ENCODE measurements at regions not wholly inside any gene's neighbourhood (a gene's known extent, or its start where the extent isn't known, plus 50 kb on each side); places are given as distances from the start of the nearest gene placed in this dataset.

DNA sequence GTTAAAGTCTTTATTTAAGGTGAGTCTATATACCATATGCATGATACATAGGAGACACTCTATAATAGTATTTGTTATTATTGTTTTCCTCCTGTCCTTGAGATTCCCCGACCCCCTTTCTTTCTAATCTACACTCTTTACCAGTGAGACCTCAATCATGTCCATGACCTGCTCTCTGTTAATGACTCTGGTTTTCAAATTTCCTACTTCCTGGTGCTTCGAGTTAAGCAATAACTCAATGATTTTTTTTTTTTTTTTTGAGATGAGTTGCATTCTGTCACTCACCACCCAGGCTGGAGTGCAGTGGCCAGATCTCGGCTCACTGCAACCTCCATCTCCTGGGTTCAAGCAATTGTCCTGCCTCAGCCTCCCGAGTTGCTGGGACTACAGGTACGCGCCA lies 574.6 kb upstream of the SLC35B3 start:
- H3K27me3 ChIP-seq (ENCODE audit: low read depth): peaks cover 4% of the 10 kb centered on the region
- no peak for ATAC-seq

DNA sequence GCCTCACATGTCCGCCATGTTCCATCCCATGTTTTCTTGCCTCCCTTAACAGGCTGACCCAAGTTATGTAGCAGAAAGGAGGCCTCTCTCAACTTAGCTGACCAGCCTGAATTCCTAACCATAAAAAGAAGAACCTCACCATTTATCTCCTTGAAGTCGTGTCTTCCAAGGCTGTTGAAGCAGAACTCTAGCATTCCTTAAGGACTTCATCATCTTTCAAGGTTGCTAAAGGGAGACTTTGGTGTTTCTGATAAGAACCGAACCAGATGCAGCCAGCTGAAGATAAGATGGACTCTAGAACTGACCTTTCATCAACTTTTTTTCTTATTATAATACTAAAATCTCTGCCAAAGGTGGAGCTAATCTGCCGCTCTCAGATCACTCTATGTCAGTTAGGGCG lies 571.7 kb upstream of the SLC35B3 start:
- Histone ChIP-seq H3K27me3 (ENCODE audit: low read depth) (peaks cover 4% of the 10 kb centered on the region), H3K36me3 (no peaks in the 10 kb centered on the region), H3K9me3 (no peaks in the 10 kb centered on the region), H3K4me1 (no peaks in the 10 kb centered on the region), H3K4me3 (no peak overlapping the region), H3K27ac (no peak overlapping the region)
- intact Hi-C loops (cut with DNase I): no loop called here
- ATAC-seq: no peak
- TF ChIP-seq CTCF (IDR thresholded peaks at IDR 0.05): no peak
- no peak for DNase-seq

More for the DNA sequence above, 574.6 kb upstream of the SLC35B3 start:
- no peaks in the 10 kb centered on the region for H3K4me1 ChIP-seq
- H3K27ac ChIP-seq: no peak overlapping the region
- H3K36me3 ChIP-seq: no peaks in the 10 kb centered on the region
- no peaks in the 10 kb centered on the region for H3K9me3 ChIP-seq
- H3K4me3 ChIP-seq: no peak overlapping the region
- no peak for DNase-seq
- no peak for TF ChIP-seq CTCF (IDR thresholded peaks at IDR 0.05)
- intact Hi-C loops (cut with DNase I): no loop called here

DNA sequence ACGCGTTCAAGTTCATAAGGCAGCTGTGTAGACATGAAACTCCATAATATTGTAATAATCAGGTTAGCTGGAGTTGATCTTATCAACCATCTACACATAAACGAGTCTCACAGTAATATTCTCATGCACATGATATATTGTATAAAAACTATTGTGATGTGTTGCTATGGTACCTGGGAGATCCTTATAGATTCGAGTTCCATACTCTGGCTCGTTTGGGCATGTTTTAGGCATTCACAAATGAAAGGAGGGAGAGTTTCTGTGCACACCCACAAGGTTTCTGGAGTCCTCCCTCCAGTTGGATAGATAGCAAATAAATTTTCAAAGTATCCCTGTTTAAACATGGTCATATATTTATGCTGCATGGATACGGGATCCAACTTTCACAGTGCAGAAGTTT lies 567.5 kb upstream of the SLC35B3 start:
- Histone ChIP-seq H3K36me3 (no peaks in the 10 kb centered on the region), H3K9me3 (no peaks in the 10 kb centered on the region), H3K27me3 (ENCODE audit: low read depth) (peaks cover 4% of the 10 kb centered on the region), H3K4me1 (no peaks in the 10 kb centered on the region), H3K4me3 (no peak overlapping the region), H3K27ac (no peak overlapping the region)
- no peak for TF ChIP-seq CTCF (IDR thresholded peaks at IDR 0.05)
- DNase-seq (no peak), ATAC-seq (no peak)
- intact Hi-C loops (cut with DNase I): no loop called here

GRCh38 chr6:8995156-8995555 lies 559.8 kb upstream of the SLC35B3 start:
- ATAC-seq (no peak), DNase-seq (no peak)
- no peak overlapping the region for H3K27ac ChIP-seq
- no peaks in the 10 kb centered on the region for H3K27me3 ChIP-seq (ENCODE audit: low read depth)
- no peaks in the 10 kb centered on the region for H3K36me3 ChIP-seq
- no peaks in the 10 kb centered on the region for H3K4me1 ChIP-seq
- H3K4me3 ChIP-seq: no peak overlapping the region
- no peaks in the 10 kb centered on the region for H3K9me3 ChIP-seq
- TF ChIP-seq CTCF (IDR thresholded peaks at IDR 0.05): no peak
- intact Hi-C loops (cut with DNase I): no loop called here

- H3K4me1 ChIP-seq: no peaks in the 10 kb centered on the region
- H3K4me3 ChIP-seq: no peak overlapping the region
- ATAC-seq (no peak), DNase-seq (no peak)
- H3K27ac ChIP-seq: no peak overlapping the region
- no peak for TF ChIP-seq CTCF (IDR thresholded peaks at IDR 0.05)
- intact Hi-C loops (cut with DNase I): no loop called here
- no peaks in the 10 kb centered on the region for H3K9me3 ChIP-seq
- H3K36me3 ChIP-seq: no peaks in the 10 kb centered on the region
- no peaks in the 10 kb centered on the region for H3K27me3 ChIP-seq (ENCODE audit: low read depth)
These were observed 557.8 kb upstream of the SLC35B3 start for GRCh38 chr6:8993111-8993510.

DNA sequence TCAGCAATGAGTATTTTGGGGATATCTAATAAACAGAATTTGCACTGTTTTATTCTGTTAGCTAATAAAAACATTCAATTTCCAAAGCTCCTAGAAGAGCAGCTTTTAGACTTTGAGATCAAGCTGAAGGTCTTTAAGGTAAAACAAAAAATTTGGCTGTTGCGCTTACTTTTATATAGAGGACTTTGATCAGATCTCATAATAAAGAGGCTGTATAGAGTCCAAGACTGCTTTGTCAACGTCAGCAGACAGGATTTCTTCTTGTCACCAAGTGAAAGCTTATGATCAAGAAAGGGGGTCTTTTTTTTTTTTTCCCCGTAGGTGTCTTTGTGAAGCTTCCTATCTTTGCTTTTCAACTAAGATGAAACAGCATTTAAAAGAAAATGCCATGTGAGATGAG lies 556.5 kb upstream of the SLC35B3 start:
- no peaks in the 10 kb centered on the region for H3K4me1 ChIP-seq
- no peaks in the 10 kb centered on the region for H3K36me3 ChIP-seq
- no peak overlapping the region for H3K27ac ChIP-seq
- no peaks in the 10 kb centered on the region for H3K9me3 ChIP-seq
- intact Hi-C loops (cut with DNase I): no loop called here
- DNase-seq (no peak), ATAC-seq (no peak)
- no peaks in the 10 kb centered on the region for H3K27me3 ChIP-seq (ENCODE audit: low read depth)
- TF ChIP-seq CTCF (IDR thresholded peaks at IDR 0.05): no peak
- H3K4me3 ChIP-seq: no peak overlapping the region

Measured in lower lobe of right lung (tissue), 2 donors.